Smooth muscle cell (in vitro differentiated cells): ENCODE measurements at regions not wholly inside any gene's neighbourhood (a gene's known extent, or its start where the extent isn't known, plus 50 kb on each side); places are given as distances from the start of the nearest gene placed in this dataset.
"Not testable (repeated sequence)": the region's sequence is repeated elsewhere in the genome, so short reads cannot be mapped to it uniquely, and the experiment has no call there.

Experiments
- DNase-seq: peaks from one replicate; lab custom pipeline; 2025; ENCODE audit not compliant: unreplicated experiment; lab: John Stamatoyannopoulos, UW
- H2AFZ ChIP-seq: fragments of 200-600 bp; sonication (generic); 2 replicates; pipeline ENCODE4 v1.6.0; 2016; ENCODE audit warnings: antibody characterized with exemption, low read depth, mild to moderate bottlenecking
- H3F3A ChIP-seq: fragments of 200-600 bp; sonication (generic); 2 replicates; pipeline ENCODE4 v1.6.0; 2017; ENCODE audit warnings: antibody characterized with exemption, low read depth
- H3K27ac ChIP-seq: fragments of 200-600 bp; sonication (generic); 2 replicates; pipeline ENCODE4 v1.5.1; 2016; ENCODE audit warnings: low read depth, mild to moderate bottlenecking
- H3K27me3 ChIP-seq: fragments of 200-600 bp; sonication (generic); 2 replicates; pipeline ENCODE4 v1.6.1; 2016; ENCODE audit warnings: low read depth, mild to moderate bottlenecking
- H3K36me3 ChIP-seq: fragments of 200-600 bp; sonication (generic); 2 replicates; pipeline ENCODE4 v1.5.1; 2016; ENCODE audit warnings: low read depth
- H3K4me1 ChIP-seq: fragments of 200-600 bp; sonication (generic); 2 replicates; pipeline ENCODE4 v1.5.1; 2016; ENCODE audit warnings: low read depth
- H3K4me2 ChIP-seq: fragments of 200-600 bp; sonication (generic); 2 replicates; pipeline ENCODE4 v1.6.0; 2016; ENCODE audit warnings: mild to moderate bottlenecking
- H3K4me3 ChIP-seq: fragments of 200-600 bp; sonication (generic); 2 replicates; pipeline ENCODE4 v1.5.1; 2016; ENCODE audit warnings: mild to moderate bottlenecking
- H3K79me2 ChIP-seq: fragments of 200-600 bp; sonication (generic); 2 replicates; pipeline ENCODE4 v1.6.0; 2016; ENCODE audit warnings: low read depth, mild to moderate bottlenecking
- H3K9ac ChIP-seq: fragments of 200-600 bp; sonication (generic); 2 replicates; pipeline ENCODE4 v1.6.0; 2016; ENCODE audit warnings: low read depth
- H3K9me3 ChIP-seq: fragments of 200-600 bp; sonication (generic); replicated peaks from 2 replicates; pipeline ENCODE4 v1.5.1; 2016; ENCODE audit warnings: low read depth
- H4K20me1 ChIP-seq: fragments of 200-600 bp; sonication (generic); 2 replicates; pipeline ENCODE4 v1.6.0; 2016; ENCODE audit warnings: low read depth
- WGBS: methylation state at CpG from one replicate; pipeline ENCODE4 v1.1.7; 2016; ENCODE audit warnings: low lambda C conversion rate; 5-methylcytosine and 5-hydroxymethylcytosine counted together
- TF ChIP-seq, protein P1 (sequence below): fragments of 200-600 bp; sonication (generic); IDR thresholded peaks from 2 replicates; pipeline ENCODE4 v1.5.1; 2017; ENCODE audit warnings: borderline replicate concordance, mild to moderate bottlenecking, antibody characterized with exemption; ENCODE audit not compliant: insufficient read depth, poor library complexity, severe bottlenecking

GRCh38 chr5:72645064-72645846 lies 138.0 kb upstream of the ZNF366 start:
- WGBS, result 88% methylated on average over 6 of the region's 6 CpGs
- TF ChIP-seq, protein P1, sequence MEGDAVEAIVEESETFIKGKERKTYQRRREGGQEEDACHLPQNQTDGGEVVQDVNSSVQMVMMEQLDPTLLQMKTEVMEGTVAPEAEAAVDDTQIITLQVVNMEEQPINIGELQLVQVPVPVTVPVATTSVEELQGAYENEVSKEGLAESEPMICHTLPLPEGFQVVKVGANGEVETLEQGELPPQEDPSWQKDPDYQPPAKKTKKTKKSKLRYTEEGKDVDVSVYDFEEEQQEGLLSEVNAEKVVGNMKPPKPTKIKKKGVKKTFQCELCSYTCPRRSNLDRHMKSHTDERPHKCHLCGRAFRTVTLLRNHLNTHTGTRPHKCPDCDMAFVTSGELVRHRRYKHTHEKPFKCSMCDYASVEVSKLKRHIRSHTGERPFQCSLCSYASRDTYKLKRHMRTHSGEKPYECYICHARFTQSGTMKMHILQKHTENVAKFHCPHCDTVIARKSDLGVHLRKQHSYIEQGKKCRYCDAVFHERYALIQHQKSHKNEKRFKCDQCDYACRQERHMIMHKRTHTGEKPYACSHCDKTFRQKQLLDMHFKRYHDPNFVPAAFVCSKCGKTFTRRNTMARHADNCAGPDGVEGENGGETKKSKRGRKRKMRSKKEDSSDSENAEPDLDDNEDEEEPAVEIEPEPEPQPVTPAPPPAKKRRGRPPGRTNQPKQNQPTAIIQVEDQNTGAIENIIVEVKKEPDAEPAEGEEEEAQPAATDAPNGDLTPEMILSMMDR, result no peak

GRCh38 chr5:72644296-72644695 lies 137.1 kb upstream of the ZNF366 start:
- no peaks in the 10 kb centered on the region for H3K9me3 ChIP-seq
- no peak for DNase-seq
- H3K79me2 ChIP-seq, result no peaks in the 10 kb centered on the region
- no peak overlapping the region for H3K4me2 ChIP-seq
- H3K27me3 ChIP-seq, result no peaks in the 10 kb centered on the region
- TF ChIP-seq, protein P1, result no peak
- no peaks in the 10 kb centered on the region for H3K4me1 ChIP-seq
- H4K20me1 ChIP-seq, result no peaks in the 10 kb centered on the region
- H3F3A ChIP-seq, result no peaks in the 10 kb centered on the region
- H3K9ac ChIP-seq, result no peak overlapping the region
- WGBS, result 90% methylated on average over 2 of the region's 2 CpGs
- H2AFZ ChIP-seq, result no peak overlapping the region
- no peak overlapping the region for H3K27ac ChIP-seq
- no peaks in the 10 kb centered on the region for H3K36me3 ChIP-seq
- H3K4me3 ChIP-seq, result no peak overlapping the region

More at GRCh38 chr5:72645064-72645846, 138.0 kb upstream of the ZNF366 start:
- no peak for DNase-seq
- no peaks in the 10 kb centered on the region for H3K9me3 ChIP-seq
- H3K79me2 ChIP-seq, result no peaks in the 10 kb centered on the region
- H4K20me1 ChIP-seq, result no peaks in the 10 kb centered on the region
- H3K36me3 ChIP-seq, result no peaks in the 10 kb centered on the region
- no peak overlapping the region for H2AFZ ChIP-seq
- no peak overlapping the region for H3K9ac ChIP-seq
- H3K4me2 ChIP-seq, result no peak overlapping the region
- no peak overlapping the region for H3K4me3 ChIP-seq
- H3F3A ChIP-seq, result no peaks in the 10 kb centered on the region
- H3K4me1 ChIP-seq, result no peaks in the 10 kb centered on the region
- H3K27me3 ChIP-seq, result no peaks in the 10 kb centered on the region
- no peak overlapping the region for H3K27ac ChIP-seq

DNA sequence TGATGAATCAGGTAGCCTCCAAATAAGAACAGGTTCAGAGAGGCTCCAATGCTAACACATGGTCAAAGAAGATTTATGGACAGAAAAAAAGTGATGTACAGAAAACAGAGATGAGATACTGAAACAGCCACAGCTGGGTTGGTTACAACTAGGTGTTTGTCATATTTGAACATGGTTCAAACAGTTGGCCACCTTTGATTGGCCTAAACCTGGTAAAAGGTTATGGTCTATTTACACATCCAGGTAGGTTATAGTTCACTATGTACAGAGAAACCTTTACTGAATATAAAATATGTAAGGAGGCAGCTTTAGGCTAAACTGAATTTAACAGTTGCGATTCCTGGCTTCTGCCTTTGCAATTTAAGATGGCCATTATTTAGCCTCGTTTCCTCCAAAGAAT lies 134.0 kb upstream of the ZNF366 start:
- Histone ChIP-seq H4K20me1 (no peaks in the 10 kb centered on the region), H3K36me3 (no peaks in the 10 kb centered on the region), H3K27me3 (no peaks in the 10 kb centered on the region), H2AFZ (no peak overlapping the region), H3K79me2 (no peaks in the 10 kb centered on the region), H3K9ac (no peak overlapping the region), H3K27ac (no peak overlapping the region), H3K4me2 (no peak overlapping the region), H3F3A (no peaks in the 10 kb centered on the region), H3K4me1 (no peaks in the 10 kb centered on the region), H3K9me3 (no peaks in the 10 kb centered on the region), H3K4me3 (no peak overlapping the region)
- TF ChIP-seq, protein P1, result no peak
- no peak for DNase-seq
- 98% methylated on average over 2 of the region's 2 CpGs for WGBS

DNA sequence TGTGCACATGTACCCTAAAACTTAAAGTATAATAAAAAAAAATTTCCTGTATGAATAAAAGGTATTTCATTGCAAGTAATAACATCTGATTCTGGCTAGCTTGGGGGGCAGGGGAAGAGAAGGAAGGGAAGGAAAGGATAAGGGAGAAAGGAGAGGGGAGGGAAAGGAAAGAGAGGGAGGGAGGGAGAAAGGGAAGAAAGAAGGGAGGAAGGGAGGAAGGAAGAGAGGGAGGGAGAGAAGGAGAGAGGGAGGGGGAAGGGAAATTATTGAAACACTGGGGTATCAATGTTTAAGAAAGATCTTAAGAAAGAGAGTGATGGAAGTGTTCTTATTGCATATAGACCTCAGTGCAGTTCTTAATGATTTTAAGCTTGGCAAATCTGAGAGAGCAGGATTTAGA lies 129.8 kb upstream of the ZNF366 start:
- peaks cover 6% of the 10 kb centered on the region for H3F3A ChIP-seq
- no peak for DNase-seq
- TF ChIP-seq, protein P1, result no peak
- H3K9ac ChIP-seq, result no peak overlapping the region
- no peaks in the 10 kb centered on the region for H3K9me3 ChIP-seq
- no peak overlapping the region for H3K4me3 ChIP-seq
- H3K27ac ChIP-seq, result no peak overlapping the region
- no peaks in the 10 kb centered on the region for H3K79me2 ChIP-seq
- H3K36me3 ChIP-seq, result no peaks in the 10 kb centered on the region
- H3K27me3 ChIP-seq, result no peaks in the 10 kb centered on the region
- H3K4me1 ChIP-seq, result peaks cover 6% of the 10 kb centered on the region
- H2AFZ ChIP-seq, result no peak overlapping the region
- no peak overlapping the region for H3K4me2 ChIP-seq
- H4K20me1 ChIP-seq, result no peaks in the 10 kb centered on the region

DNA sequence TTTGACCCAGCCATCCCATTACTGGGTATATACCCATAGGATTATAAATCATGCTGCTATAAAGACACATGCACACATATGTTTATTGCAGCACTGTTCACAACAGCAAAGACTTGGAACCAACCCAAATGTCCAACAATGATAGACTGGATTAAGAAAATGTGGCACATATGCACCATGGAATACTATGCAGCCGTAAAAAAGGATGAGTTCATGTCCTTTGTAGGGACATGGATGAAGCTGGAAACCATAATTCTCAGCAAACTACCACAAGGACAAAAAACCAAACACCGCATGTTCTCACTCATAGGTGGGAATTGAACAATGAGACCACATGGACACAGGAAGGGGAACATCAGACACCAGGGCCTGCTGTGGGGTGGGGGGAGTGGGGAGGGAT lies 129.4 kb upstream of the ZNF366 start:
- H3F3A ChIP-seq, H4K20me1 ChIP-seq, DNase-seq, H3K4me2 ChIP-seq, H2AFZ ChIP-seq, H3K36me3 ChIP-seq, H3K79me2 ChIP-seq, H3K27me3 ChIP-seq, H3K27ac ChIP-seq, H3K4me1 ChIP-seq, H3K9me3 ChIP-seq, H3K9ac ChIP-seq, H3K4me3 ChIP-seq: not testable (repeated sequence)
- WGBS, result 94% methylated on average over 2 of the region's 2 CpGs
